H7 (cell line): ENCODE measurements at regions not wholly inside any gene's neighbourhood (a gene's known extent, or its start where the extent isn't known, plus 50 kb on each side); places are given as distances from the start of the nearest gene placed in this dataset.
"Not testable (repeated sequence)": the region's sequence is repeated elsewhere in the genome, so short reads cannot be mapped to it uniquely, and the experiment has no call there.

Source experiments
- DNase-seq: peaks from one replicate; pipeline ENCODE4 v3.0.0; 2012
- H3K27me3 ChIP-seq: 2 replicates; pipeline ENCODE4 v1.6.0; 2011; ENCODE audit warnings: mild to moderate bottlenecking, low read length; ENCODE audit not compliant: control insufficient read depth, insufficient read depth
- H3K36me3 ChIP-seq: replicated peaks from 2 replicates; pipeline ENCODE4 v1.5.1; 2011; ENCODE audit warnings: low read length; ENCODE audit not compliant: control insufficient read depth, insufficient read depth
- H3K4me3 ChIP-seq: 2 replicates; pipeline ENCODE4 v1.5.1; 2011; ENCODE audit warnings: low read depth, mild to moderate bottlenecking, control low read depth, low read length, moderate library complexity; ENCODE audit not compliant: insufficient read depth

- H3K4me3 ChIP-seq, H3K36me3 ChIP-seq, DNase-seq, H3K27me3 ChIP-seq: not testable (repeated sequence)
Observed at GRCh38 chr16:22656573-22656972, 145.9 kb downstream of the NPIPB5 start.

- no peak for DNase-seq
- Histone ChIP-seq H3K36me3 (no peaks in the 10 kb centered on the region), H3K27me3 (no peaks in the 10 kb centered on the region), H3K4me3 (no peak overlapping the region)
Observed at GRCh38 chr16:22659933-22660332, 149.2 kb downstream of the NPIPB5 start.

- Histone ChIP-seq H3K4me3 (no peak overlapping the region), H3K36me3 (no peaks in the 10 kb centered on the region), H3K27me3 (no peaks in the 10 kb centered on the region)
- no peak for DNase-seq
Observed at GRCh38 chr16:22660441-22661160, 149.9 kb downstream of the NPIPB5 start.

GRCh38 chr16:22661161-22661647 is 150.5 kb downstream of the NPIPB5 start:
- Histone ChIP-seq H3K27me3 (no peaks in the 10 kb centered on the region), H3K4me3 (no peak overlapping the region), H3K36me3 (no peaks in the 10 kb centered on the region)
- DNase-seq: no peak

- not testable (repeated sequence) for H3K27me3 ChIP-seq, DNase-seq, H3K4me3 ChIP-seq, H3K36me3 ChIP-seq
Observed at GRCh38 chr16:22662958-22663357, 151.0 kb upstream of the HS3ST2 start.

- no peaks in the 10 kb centered on the region for H3K27me3 ChIP-seq
- DNase-seq: no peak
- H3K4me3 ChIP-seq: no peak overlapping the region
- H3K36me3 ChIP-seq: no peaks in the 10 kb centered on the region
Observed at GRCh38 chr16:22663389-22664064, 150.4 kb upstream of the HS3ST2 start.

GRCh38 chr16:22664132-22664531 is 149.8 kb upstream of the HS3ST2 start:
- Histone ChIP-seq H3K27me3 (no peaks in the 10 kb centered on the region), H3K36me3 (no peaks in the 10 kb centered on the region), H3K4me3 (no peak overlapping the region)
- no peak for DNase-seq

GRCh38 chr16:22664561-22664997 is 149.4 kb upstream of the HS3ST2 start:
- no peaks in the 10 kb centered on the region for H3K27me3 ChIP-seq

GRCh38 chr16:22665048-22665797 is 148.7 kb upstream of the HS3ST2 start:
- no peaks in the 10 kb centered on the region for H3K27me3 ChIP-seq
- H3K4me3 ChIP-seq: no peak overlapping the region
- no peak for DNase-seq
- no peaks in the 10 kb centered on the region for H3K36me3 ChIP-seq

More at GRCh38 chr16:22664561-22664997, 149.4 kb upstream of the HS3ST2 start:
- Histone ChIP-seq H3K36me3 (no peaks in the 10 kb centered on the region), H3K4me3 (no peak overlapping the region)
- DNase-seq: no peak

- DNase-seq: no peak
- Histone ChIP-seq H3K4me3 (no peak overlapping the region), H3K27me3 (no peaks in the 10 kb centered on the region), H3K36me3 (no peaks in the 10 kb centered on the region)
Observed at GRCh38 chr16:22665803-22666202, 148.2 kb upstream of the HS3ST2 start.

- DNase-seq: no peak
- no peaks in the 10 kb centered on the region for H3K36me3 ChIP-seq
Observed at GRCh38 chr16:22668318-22668717, 145.6 kb upstream of the HS3ST2 start.

GRCh38 chr16:22670044-22670536 is 143.9 kb upstream of the HS3ST2 start:
- H3K36me3 ChIP-seq: no peaks in the 10 kb centered on the region
- H3K27me3 ChIP-seq: no peaks in the 10 kb centered on the region
- peak; percentile 56 for DNase-seq
- no peak overlapping the region for H3K4me3 ChIP-seq

More at GRCh38 chr16:22668318-22668717, 145.6 kb upstream of the HS3ST2 start:
- Histone ChIP-seq H3K4me3 (no peak overlapping the region), H3K27me3 (no peaks in the 10 kb centered on the region)

GRCh38 chr16:22670551-22671041 is 143.4 kb upstream of the HS3ST2 start:
- peak; percentile 96 for DNase-seq
- no peaks in the 10 kb centered on the region for H3K27me3 ChIP-seq
- no peaks in the 10 kb centered on the region for H3K36me3 ChIP-seq

GRCh38 chr16:22671301-22672076 is 142.5 kb upstream of the HS3ST2 start:
- DNase-seq: no peak
- Histone ChIP-seq H3K36me3 (no peaks in the 10 kb centered on the region), H3K4me3 (no peak overlapping the region), H3K27me3 (no peaks in the 10 kb centered on the region)

More at GRCh38 chr16:22670551-22671041, 143.4 kb upstream of the HS3ST2 start:
- H3K4me3 ChIP-seq: no peak overlapping the region
